ENCODE measurements at regions not wholly inside any gene's neighbourhood (a gene's known extent, or its start where the extent isn't known, plus 50 kb on each side); places are given as distances from the start of the nearest gene placed in this dataset.

DNA sequence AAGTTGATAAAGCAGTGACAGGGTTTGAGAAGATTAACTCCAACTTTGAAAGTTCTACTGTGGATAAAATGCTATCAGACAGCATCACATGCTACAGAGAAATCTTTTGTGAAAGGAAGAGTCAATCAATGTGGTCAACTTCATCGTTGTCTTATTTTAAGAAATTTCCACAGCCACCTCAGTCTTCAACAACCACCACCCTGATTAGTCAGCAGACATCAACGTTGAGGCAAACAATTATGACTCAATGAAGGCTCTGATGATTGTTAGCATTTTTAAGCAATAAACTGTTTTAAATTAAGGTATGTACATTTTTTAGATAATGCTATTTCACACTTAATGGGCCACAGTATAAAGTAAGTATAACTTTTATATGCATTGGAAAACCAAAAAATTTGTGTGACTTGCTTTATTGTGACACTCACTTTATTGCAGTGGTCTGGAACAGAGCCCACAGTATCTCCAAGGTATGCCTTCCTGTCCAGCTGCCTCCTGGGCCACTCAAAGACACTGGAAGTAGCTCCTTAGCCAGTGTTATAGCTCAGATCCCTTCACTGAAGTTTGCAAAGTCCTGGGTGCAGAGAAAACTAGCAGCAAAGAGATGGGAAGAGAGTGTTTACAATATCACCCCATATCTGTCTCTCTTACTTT is 293.1 kb downstream of the ARHGAP12 start:
- DNase-seq: no peak

DNA sequence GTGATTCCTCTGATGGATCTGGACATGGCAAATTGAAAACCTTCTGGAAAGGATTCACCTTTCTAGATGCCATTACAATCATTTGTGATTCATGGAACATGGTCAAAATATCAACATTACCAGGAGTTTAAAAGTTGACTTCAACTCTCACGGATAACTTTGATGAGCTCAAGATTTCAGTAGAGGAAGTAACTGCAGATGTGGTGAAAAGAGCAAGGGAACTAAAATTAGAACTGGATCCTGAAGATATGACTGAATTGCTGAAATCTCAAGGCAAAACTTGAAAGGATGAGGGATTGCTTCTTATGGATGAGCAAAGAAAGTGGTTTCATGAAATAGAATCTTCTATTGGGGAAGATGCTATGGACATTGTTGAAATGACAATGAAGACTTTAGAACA is 293.6 kb downstream of the ARHGAP12 start:
- DNase-seq: no peak

DNA sequence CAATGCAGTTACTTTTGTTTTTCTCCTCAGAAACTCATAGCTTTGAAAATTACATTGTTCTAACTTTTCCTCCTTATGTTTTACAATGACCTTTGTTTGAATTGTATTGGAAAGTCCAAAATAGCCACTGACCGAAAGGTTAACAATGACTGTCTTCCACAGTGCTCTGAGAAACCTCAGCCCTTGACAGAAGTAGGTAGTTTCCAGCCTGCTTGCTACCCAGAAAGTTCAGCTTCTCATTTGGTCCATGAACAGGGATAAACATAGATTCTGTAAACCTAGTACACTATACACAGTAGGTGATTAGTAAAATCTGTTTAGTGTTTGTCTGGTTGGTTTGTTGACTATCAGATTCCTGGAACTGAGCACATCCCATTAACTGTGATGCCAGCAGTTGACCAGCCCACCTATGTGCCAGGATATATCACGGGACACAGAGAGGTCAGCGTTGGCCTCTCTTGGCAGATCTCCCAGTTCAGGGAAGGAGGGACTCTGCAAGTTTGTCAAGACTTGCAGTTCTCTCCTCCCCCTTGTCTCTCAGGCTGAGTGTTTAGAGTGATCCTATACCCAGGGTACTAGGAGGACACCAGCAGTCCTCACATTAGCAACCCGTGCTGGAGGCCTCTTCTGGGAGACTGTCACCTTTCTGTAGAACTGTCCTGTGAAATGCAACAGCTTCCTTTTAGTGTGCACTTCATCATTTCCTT is 297.6 kb downstream of the ARHGAP12 start:
- no peak for DNase-seq

DNA sequence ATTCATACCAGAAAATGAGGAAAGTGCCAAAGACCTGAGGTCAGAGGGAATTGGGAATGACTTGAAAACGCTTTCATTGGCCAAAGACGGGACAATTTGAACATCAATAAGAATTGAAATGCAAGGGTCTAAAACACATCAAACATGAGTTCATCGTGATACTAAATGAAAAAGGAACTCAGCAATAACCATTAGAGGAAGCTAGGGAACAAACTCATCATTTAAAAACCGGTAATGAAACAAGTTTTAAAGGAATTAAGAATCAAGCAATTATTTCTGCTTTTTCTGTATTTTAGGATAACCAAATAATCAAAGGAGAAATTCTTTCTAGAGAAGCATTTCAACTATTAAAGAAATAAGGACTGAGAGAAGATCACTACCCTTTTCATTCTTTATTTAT is 303.1 kb downstream of the ARHGAP12 start:
- DNase-seq: no peak

DNA sequence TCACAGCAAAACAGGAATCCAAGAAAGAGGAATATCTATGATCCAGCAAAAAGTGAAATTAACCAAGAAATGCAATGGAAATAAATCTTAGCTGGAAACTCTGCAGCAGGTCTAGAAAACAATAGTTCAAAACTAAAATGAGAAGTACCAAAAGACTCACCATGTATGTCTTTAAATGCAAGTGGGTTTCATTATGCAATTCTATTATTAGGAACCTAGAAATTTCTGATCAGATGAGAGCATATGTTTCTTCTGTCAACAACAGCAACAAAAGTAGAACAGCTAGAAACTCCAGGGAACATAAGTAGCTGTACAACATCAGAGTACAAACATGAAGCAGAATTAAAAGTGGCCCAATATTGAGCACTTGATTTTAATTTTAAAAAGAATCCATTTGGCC is 304.0 kb downstream of the ARHGAP12 start:
- no peak for DNase-seq

DNA sequence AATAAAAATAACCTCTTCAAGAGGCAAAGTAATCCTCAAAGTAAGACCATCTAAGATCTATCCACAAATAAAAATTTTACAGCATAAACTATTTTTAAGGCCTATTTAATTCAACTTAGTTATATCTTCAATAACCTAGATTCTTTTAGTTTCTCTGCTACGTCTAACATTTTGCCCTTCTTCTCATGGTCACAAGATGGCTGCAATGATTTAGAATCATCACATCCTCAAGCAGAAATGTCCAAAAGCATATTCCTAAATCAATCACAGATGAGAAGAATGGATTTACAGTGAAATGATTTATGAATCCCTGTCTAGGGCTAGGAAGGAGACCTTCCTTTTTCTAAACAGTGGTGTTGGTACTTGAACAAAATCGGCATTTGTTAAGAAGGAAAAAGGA is 304.7 kb downstream of the ARHGAP12 start:
- no peak for DNase-seq

DNA sequence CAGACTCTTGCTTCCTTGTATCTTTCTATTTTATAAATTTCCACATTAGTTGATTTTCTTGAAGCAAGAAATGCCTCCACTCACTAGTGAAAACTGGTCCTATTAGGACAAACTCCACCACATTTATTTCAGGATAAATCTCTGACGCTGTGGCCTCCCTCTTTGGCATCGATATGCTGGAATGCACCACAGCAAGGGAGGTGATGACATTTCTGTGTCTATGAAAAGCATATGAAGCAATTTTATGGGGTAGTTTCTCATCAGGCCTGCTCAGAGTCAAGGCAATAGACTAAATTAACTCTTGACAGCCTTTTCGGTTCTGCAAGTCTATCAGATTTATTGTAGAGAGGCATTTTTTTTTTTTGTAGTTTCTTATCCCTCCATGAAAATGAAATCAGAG is 304.4 kb downstream of the ZEB1 start:
- DNase-seq: no peak

DNA sequence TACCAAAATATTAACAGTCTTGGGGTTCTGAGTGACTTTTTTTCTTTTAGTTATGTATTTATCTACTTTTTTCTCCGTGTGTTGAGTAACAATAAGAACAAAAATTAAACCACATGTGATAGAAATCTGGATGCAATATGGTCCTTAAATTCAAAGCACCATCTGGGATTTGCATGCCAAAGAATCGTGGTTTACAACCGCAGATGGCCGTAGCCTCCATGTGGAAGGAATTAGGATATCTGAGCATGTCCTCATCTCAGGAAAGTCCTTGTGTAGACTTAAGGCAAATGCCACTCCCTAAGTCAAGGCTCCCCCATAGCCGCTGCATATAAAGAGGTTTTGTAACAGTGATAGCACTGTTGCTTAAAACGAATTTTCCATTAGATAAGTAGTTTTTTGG is 304.0 kb downstream of the ZEB1 start:
- DNase-seq: peak; percentile 52

DNA sequence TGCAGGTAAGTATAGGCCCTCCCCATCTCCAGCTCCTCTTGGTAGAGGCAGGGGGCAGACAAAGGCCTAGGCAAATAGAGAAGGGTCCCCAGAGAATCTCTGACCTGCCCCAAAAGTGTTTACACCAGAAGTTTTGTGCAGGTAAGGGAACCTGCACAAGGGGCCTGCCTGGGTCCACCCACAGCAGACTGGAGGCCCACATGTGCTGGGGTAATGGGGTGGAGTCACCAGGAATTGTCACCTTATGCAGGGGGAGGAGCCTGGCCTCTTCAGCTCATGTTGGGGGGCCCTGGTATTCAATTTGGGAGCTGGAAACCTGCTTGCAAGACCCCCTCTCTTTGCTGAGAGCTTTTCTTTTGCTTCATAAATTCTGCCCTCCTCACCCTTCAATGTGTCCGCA is 302.7 kb downstream of the ZEB1 start:
- no peak for DNase-seq

DNA sequence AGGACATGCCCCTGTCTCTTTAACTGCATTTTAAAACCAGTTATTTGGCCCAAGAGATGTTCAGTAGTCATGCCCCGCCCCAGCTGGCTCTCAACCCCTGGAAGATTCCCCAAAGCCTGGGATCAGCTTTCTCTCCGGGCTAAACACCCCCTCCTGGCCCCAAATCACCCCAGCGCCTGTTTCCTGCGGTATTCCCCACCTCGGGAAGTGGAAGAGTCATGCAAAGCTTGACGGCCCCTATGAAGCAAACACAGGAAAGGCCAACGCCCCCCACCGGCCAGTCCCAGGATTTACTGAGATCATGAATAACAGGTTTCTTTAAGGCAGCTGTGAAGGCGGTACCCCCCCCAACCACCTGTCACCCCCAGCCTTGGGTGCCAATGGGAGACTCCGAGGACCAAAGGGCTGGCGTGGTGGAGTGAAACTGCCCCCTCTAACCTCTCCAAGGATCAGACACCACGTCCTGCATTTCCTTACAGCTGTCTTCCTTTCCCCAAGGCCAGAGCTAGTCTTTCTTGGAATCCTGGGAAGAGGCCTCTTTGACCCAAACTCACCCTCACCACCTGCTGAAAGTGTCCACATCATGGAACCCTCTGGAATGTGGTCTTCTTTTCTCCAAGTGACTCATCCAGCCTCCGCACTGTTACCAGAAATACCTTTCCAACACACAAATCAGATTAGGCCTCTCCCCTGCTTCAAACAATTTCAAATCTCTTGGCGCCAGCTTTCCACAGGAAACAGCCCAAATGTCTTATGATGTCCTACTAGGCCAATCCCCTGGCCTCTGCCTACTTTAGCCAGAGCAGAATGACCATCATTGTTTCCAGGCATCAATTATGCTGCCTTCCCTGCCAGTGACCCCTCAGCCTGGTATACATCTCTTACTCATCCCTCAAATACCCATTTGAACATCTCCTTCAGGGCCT is 301.5 kb downstream of the ZEB1 start:
- no peak for DNase-seq

DNA sequence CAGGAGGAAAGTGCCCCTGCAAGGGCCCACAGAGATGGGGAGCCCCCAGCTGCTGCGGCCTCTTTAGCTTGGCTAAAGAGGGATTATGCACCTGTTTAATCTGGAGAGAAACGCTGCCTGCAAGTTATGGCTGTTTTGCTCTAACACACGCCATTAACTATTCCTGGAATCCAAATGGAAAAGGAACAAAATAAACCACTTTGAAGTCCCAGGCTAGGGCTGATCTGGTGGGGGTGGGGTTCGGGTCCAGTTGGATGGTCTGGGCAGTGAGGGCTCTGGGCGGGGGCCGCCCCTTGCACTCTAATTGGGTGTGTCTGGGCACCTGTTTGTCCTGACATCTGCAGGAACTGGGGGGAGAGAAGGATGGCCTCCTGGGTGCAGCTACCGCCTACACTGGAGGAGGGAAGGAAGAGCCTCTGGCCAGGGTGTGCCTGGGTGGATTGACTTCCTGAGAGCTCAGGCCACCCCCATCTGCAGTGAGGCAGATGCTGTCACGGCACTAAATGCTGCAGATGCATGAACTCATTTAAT is 300.6 kb downstream of the ZEB1 start:
- no peak for DNase-seq

DNA sequence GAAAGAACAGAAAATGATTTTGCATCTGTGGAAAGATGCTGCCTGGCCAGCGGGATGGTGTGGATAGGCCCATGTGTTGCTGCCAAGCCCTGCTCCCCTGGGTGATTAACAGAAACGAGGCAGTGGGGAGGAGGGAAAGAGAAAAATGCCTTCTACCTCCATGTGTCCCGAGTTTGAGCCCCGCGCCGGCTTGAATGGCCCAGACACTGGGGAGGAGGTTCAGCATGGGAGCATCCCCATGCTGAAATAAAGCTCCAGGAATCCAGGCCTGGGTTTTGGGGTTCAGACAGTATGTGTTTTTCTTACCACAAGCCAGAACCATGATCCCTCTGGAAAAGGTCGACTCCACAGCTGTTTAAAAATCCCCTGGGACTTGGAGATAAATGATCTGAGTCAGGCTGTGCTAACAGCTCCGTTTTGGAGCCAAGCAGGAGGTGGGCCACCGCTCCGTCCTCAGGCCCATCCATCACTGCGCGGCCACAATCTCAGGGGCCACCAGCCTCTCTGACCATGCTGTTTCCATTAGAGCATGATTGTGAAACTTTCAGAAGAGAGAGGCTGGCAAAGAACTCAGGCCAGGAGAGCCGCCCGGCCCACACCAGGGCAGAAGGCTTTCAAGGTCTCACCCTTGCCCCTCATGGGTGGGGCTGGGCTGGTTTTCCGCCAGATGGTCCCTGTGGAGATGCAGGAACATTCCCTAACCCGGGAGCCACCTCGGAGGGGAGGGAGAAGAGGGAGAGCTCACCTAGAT is 299.7 kb downstream of the ZEB1 start:
- DNase-seq: peak; percentile 50

DNA sequence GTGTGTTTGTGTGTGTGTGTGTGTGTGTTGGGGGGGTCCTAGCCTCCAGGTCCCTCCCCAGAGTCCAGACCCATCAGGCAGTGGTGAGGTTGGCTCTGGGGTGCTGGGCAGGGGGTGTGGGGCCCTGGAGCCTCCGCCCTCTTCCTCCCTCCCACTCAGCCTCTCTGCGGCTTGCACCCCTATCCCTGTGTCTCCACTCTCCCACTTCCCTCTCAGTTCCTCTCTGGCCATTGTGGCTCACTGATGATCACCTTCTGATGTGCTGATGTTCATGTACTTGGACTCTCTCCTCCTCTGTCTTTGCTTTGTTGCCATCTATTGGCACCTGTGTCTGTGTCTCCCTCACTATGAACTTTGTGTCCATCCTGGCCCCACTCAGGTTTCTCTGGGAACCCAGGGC is 298.7 kb downstream of the ZEB1 start:
- no peak for DNase-seq

DNA sequence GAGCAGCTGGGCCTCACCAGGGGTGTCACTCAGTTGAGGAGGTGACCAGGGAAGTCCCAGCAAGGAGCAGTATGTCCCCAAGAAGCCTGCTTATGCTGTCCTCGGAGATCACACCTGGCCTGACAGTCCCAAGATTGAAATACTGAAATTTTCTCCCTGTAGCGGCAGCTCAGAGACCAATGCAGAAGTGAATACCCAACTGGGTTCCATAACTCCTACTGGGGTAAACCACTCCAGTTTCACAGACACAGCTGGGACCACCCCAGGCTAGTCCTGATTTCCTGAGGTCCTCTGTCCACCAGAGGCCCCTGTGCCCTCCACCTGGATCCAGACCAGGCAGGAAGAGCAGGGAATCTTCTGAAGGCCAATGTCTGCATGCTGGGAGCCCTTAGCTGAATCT is 298.1 kb downstream of the ZEB1 start:
- no peak for DNase-seq

DNA sequence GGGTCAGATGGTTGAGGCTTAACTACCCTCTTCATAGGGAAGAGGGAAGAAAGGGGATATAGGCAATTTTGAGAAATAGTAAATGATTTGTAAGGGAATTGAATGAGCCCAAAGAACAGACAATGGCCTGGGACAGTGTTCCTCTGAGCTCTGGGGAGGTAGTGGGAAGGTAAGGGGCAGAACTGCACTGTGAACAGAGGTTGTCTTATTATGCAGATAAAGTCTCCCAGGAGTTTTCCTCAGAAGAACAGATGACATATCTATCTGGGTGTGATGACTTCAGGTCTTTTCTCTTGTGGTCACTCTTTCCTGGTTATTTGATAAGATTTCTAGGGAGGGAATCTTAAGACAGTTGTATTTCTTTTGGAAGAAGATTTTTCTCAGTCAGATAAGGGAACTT is 296.1 kb downstream of the ZEB1 start:
- no peak for DNase-seq

DNA sequence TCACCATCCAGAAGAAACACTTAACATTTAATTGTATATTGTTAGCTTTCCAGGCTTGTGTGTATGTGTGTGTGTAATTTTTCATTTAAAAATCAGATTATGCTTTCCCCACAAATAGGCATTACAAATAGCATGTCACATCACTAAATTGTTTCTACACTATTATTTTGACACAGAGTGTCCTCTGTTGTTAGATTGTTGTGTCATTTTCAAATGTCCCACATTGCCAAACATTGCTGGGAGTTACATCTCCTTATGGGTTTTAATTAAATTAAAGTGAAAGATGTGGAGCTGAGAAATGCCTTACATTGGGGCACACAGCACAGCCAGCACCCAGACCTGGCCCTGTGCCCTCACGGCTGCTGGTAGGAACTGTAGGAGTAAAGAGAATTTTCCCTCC is 295.6 kb downstream of the ZEB1 start:
- DNase-seq: no peak

DNA sequence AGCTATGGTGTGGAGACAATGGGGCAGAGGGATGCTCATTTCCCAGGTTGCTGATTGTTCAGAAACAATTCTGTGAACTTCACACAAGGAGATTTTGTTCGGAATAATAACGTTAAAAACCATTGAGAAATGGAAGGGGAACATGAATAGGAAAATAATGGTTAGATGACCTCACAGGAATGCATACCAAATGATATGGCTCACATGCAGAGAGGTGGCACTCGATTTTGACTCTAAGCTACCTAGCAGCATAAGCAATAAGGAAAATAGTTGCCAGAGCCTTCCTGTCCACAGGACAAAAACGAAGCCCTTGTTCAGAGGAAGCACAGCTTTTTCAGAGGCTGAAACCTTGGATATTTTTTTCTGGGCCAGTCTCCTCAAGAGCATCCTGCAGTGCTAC is 293.1 kb downstream of the ZEB1 start:
- DNase-seq: no peak

DNA sequence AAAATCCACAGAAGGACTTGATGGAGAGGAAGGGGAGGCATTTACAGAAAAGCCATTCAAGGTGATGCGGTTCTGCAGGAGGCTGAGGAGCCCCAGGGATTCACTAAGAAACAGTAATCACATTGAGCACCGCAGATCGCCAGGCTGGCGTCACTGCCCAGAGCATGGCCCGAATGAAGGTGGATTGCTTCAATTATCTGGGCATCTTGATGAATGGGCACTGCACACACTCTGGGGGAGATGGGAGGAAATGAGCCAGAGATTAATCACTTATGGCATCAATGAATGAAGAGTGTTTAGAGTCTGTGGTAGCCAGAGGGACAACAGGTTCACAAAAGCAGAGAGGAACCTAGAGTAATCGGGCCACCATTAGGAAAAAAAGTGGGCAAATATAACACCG is 292.1 kb downstream of the ZEB1 start:
- DNase-seq: no peak

DNA sequence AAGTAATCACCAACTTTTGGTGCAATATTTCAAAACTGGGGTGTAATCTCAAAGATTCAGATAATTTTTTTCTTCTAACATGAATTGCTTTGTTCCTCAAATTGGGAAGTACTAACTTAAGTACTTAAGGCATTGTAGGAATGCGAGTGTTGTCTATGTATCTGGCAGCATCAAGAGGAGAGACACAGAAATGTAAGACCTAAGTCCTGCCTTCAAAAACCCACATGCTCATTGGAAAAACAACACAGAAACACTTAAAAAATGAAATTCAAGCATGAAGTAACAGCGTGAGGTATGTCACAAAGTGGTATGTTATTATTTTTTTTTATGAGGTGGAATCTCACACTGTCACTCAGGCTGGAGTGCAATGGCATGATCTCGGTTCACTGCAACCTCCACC is 288.5 kb downstream of the ZEB1 start:
- DNase-seq: no peak

DNA sequence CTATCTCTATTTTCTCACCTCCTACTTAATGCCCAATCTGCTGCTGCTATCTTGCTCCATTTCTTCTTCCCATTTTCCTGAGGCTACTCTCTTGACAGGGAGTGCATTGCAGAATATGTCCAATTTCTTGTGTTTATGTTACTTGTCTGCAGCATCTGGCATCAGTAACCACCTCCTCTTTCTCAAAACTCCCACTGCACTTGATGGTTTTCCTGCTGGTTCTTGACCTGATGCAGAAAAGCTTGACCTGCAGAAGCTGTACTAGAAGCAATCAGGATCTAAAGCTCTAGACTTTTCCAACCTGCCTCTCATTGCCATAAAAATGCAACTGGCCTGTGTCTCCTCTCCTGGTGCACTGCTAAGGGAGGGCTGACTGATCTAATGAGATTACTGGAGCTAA is 287.8 kb downstream of the ZEB1 start:
- no peak for DNase-seq

DNA sequence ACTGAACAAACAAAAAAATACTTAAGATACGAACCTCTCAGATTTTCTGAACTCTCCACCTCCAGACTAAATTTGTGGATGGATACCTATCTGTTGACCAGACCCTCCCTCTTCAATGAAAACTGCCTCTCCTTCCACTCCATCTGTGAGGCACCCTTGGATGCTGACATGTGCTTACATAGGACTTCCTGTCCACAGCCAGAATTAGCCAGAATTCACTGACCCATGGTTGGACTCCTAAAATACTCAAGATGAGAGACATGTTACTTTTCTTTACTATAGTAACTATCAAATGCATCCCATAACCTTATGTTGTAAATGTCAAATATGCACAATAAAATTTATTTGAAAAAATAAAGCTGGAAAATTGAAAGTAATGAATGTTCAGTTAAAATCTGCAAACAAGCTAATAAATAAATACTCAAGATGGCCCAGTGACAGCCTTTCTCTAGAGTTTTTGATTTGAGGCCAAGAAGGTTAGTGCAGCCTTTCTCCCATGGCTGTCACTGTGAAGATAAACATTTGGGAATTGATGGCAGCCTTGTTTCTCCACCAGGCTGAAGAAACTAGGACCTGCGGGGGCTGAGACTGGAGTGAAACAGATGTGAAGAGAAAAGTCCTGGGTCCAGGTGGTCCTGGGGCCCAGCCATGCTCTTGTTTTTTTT is 287.0 kb downstream of the ZEB1 start:
- DNase-seq: no peak

DNA sequence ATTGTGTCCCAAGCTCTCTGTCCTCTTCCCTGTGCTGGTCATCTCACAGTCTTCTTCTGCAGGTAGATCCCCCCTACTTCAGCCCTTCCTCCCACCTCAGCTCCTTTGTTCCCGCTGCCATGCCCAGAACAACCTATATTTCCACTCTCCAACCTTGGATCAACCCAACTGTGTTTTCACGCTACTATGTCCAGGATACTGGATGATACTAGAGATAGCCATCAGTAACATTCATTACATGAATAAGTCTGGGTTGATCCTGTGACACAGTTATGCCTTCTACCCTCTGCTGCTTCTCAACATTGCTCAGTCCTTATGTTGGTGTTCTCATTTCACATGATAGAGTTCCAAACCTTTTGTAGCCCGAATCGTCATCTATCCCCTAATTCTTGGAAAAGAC is 286.4 kb downstream of the ZEB1 start:
- DNase-seq: no peak
